NOMO-1 treated with DMSO at 0.1 percent for 48 hours (cell line): ENCODE measurements at regions not wholly inside any gene's neighbourhood (a gene's known extent, or its start where the extent isn't known, plus 50 kb on each side); places are given as distances from the start of the nearest gene placed in this dataset.

ENCODE experiments used
- DNase-seq: peaks from one replicate; lab custom pipeline; 2025; ENCODE audit not compliant: unreplicated experiment; lab: John Stamatoyannopoulos, UW

DNA sequence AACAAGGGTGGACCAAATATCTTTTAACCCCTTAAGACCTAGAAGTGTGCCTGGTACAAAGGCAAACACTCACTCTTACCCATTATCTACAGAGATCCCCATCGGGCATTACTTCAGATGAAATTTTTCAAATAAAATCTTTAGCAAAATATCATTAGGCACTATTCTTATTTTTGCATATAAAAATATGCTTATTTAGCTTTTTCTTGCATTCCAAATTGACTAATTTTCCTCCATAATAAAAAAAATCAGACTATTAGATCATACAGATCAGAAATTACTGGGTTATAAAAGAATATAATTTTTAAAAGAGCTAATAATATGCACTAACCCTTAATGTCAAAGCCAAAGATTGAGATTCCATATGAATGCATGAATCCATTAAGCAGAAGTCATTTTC lies 178.7 kb upstream of the SLC30A5 start:
- DNase-seq: no peak

DNA sequence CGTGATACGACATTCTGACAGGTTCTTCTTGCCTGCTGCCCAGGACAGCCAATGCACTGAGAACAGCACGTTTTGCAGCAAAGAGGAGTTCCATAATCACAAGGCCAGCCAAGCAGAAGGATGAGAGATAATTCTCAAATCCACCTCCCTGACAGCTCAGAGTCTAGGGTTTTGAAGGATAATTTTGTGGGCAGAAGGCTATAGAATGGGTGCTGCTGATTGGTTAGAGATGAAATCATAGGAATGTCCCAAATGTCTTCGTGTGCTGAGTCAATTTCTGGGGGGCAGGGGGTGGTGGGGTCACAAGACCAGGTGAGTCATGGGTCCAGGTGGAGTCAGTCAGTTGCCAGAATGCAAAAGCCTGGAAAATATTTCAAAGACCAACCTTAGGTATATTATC lies 175.5 kb upstream of the SLC30A5 start:
- DNase-seq: no peak

DNA sequence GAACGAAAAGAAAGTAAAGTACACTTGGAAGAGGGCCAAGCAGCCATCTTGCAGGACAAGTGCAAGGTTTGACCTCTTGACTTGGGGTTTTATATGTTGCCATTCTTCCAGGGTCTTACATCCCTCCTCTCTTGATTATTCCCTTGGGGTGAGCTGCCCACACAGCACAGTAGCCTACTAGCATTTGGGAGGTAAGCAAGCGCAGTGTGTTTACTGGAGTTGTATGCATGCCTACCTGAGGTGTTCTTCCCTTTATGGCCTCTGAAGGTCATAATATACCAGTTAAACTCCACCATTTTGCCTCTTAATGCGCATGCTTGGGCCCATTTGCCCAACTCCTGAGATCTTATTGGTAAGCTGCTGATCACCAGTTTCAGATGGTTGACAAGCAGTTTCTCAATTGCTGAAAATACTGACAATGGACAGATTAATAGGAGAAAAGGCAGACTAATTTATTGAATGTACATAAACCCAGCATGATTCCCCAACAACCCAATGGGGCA lies 173.8 kb upstream of the SLC30A5 start:
- DNase-seq: no peak

DNA sequence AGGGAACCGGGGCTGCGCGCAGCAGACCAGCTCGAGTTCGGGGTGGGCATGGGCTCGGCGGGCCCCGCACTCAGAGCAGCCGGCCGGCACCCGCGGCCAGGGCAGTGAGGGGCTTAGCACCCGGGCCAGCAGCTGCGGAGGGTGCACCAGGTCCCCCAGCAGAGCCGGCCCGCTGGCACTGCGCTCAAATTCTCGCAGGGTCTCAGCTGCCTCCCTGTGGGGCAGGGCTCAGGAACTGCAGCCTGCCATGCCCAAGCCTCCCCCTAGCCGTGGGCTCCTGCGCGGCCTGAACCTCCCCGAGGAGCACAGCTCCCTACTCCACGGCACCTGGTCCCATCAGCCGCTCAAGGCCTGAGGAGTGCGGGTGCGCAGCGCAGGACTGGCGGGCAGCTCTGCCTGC lies 172.9 kb upstream of the SLC30A5 start:
- DNase-seq: no peak

DNA sequence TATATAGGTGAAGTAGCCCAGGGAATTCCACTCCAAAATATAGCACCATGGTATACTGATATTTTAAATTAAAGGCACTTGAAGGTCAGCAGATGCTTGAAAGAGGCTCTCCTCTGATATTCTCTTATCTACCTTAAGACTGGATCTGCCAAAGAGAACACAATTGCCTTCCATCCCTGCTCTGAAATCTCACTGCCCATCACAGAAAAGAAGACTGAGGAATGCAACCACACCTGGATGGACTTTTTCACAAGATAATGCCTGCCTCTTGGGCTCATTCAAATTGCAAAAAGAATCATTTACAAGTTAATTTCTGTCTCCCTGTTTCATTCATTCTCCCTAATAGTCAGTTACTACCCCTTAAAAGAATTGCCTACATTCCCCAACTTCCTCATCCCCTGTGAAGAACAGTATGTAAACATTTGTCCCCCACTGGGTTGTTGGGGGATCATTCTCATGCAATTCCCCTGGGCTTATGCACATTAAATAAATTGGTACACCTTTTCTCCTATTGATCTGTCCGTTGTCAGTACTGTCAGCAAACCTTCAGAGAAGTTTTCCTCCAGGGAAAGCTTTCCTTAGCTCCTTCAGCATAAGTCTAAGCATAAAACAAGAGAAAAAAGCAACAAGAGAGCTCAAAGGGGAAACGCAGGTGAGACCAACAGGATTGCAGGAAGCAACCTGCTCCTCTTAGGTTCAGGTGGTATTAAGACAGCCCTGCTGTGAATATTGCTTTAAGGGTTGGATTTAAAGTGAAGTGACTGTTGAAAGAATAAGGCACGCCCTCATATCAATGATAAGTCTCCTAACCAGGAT lies 171.4 kb upstream of the SLC30A5 start:
- no peak for DNase-seq

DNA sequence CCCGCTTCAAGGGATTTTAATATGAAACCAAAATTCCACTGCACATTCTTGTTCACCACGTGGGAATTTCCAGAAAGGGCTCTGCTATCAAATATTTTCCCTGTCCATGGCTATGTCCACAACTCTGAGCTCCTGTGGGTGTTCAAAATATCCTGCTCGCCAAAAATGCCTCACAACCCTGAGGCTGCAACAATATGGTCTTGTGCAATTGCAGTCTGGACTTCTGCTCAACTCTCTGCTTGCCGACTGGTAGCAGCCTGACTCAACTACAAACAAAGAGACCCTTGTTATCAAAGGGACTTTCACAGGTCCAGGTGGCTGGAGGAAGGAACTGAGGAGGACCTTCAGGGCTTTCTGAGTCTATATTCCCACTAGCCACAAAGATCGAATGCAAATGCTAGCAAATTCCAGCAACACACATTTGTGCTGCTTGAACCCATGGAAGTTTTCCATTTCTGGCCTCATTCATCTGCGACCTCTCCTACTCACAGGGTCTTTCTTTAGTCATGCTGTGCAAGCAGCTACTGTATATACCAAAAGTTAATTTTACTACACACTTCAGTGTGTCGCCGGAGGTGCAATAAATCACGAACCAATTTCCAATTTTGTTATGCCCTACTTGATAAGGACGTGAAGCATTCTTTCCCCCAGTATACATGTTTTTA lies 169.2 kb upstream of the SLC30A5 start:
- DNase-seq: no peak

DNA sequence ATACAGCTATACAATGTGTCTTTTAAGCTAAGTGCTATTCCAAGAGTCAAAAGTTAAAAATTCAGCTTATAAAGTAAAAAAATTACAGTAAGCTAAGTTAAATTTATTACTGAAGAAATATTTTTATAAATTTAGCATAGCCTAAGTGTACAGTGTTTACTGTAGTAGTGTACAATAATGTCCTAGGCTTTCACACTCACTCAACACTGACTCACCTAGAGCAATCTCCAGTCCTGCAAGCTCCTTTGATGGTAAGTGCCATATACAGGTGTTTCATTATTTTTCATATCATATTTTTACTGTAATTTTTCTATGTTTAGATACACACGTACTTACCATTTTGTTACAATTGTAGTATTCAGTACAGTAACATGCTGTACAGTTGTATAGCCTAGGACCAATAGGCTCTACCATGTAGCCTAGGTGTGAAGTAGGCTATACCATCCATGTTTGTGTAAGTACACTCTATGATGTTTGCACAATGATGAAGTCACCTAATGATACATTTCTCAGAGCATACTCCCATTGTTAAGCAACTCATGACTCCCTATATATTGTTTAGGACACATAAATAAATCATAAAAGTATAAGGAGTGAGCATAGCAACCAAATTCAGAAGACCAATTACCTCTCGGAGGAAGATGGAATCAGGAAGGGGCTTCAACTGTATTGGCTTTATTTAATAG lies 165.1 kb upstream of the SLC30A5 start:
- no peak for DNase-seq

DNA sequence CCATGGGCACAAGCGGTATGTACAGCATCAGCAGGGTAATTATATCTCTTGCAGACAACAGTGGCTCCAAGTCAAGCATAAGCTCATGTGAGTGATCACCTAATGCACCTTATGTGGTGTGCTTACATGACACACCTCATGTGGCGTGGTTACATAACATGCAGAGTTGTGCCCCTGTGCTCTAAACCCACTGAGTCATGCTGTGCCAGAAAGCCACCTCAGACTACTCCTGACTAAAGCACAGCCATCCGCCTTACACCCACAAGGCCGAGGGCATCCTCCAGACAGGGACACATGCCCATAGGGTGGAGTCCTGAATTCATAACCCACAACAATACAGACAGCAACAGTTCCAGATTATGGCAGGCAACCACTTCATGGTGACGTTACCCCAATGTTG lies 163.7 kb upstream of the SLC30A5 start:
- no peak for DNase-seq

DNA sequence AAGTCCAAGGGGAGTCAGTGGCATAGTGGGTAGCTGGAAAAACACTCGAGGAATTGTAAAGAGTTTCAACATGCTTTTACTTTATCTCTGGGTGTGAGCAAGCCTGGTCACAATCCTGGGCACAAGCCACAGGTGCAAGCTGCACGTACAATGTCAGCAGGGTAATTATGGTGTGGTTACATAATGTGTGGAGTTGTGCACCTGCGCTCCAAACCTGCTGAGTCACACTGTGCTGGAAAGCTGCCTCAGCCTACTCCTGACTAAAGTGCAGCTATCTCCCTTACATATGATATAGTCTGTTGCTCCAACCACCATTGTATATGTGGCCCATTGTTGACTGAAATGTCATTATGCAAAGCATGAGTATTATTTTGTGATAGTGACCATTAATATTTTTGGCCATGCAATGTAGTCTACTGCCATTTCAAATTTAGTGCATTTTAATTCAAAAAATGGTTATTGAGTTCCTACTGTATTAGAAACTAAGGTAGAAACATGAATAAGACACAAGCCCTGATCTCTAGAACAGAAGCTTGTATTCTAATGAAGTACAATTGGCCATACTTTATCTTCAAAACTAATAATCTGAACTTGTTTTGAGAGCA lies 160.9 kb upstream of the SLC30A5 start:
- no peak for DNase-seq

DNA sequence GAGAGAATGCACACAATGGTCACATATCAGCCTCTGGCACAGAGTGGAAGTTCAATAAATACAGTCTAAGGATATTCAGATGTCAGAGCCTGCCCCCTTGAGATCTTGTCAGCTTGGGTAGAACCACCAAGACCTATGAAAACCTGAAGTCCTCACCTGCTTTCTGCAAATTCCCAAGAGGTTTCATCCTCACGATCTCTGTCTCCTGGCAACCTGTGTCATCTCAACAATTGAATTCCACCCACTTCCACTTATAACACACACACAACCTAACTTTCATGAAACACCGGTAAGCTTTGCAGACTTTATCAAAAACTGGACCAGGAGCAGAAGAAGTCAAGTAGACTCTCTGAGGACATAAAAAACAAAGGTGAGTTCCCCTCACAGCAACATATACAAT lies 151.6 kb upstream of the SLC30A5 start:
- no peak for DNase-seq

DNA sequence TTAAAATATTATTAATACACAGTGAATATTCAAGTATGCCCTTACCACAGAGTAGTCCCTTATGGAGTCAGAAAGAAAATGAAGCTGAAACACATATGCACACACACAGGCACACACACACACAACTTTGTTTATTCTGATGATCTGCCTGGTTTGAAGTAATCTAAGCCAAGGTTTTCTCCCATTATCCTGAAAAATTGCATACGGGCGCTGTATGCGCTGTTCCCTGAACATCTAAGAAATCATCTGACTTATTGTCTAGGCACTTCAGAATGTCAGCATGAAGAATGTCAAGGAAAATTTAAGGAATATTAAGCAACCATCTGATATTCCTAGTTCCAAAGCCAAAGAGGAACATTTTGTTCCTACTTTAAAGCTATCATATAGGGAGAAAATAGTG lies 147.1 kb upstream of the SLC30A5 start:
- no peak for DNase-seq

DNA sequence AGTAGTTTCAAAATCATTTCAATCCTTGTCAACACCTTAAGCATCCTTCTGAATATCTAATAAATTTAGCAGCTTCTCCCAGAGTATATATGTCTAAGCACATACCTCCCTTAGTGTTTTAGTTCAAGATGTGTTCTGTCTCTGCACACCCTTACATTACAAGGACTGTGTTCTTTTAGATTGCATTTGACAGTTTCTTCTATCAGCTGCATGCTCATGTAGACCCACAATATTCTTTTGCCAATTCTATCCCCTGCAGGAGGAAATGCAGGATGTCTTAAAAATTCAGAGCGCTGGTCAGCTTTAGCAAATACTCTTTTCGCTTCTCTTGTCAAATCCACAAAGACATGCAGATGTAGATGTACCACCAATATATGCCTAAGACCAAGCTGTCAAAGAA lies 145.8 kb upstream of the SLC30A5 start:
- no peak for DNase-seq

DNA sequence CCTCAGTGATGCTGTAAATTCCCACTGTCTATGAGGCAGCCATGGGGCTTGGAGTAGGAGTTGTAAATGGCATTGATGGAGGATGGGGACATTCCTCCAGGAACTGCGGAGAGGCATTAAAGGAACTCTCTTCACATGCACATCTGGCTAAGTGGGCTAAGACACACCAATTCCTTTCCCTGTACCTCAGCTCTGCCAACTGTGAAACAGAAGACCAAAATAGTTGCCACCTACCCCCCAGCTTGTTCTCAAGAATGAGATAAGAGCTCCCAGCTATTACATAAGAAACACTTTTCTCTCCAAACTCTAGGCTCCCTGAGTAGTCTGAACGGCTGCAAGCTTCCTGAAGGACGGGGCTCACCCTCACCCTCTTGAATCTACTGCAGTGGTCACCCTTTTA lies 144.6 kb upstream of the SLC30A5 start:
- DNase-seq: no peak

DNA sequence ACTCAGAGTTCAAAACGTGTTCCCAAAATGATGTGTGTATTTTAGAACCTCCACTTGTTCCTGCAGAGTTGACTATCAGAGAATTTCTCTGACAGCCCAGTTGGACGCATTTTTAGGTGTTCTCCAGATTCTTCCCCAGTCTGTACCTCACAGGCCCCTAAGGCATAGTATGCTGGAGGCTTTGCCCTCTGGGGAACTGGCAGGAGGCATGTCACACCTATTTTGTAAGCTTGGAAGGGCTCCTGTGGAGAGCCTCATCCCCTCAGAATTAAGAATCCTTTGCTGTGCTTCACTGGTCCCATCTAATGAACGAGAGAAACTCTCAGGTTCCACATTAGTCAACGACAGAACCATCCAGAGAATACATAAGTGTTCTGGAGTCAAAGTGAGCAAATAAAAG lies 144.1 kb upstream of the SLC30A5 start:
- DNase-seq: no peak

DNA sequence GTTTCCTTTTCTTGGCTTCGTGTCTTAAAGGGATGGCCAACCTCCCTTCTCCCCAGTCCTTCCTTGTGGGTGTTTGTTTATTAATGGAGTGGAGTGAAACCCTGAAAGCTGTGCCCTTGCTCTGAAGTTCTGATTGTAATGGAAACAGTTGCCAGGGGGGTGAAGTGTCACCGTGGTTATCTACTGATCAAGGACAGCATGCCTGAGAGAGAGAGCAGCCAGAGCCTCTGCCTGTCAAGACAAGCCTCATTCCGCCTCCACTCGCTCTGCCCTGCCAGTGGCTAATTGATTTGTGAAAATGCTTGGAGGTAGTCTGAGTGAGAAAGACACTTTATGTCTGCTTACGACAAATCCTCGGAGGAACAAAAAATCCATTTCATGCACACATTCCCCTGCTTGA lies 143.7 kb upstream of the SLC30A5 start:
- no peak for DNase-seq

DNA sequence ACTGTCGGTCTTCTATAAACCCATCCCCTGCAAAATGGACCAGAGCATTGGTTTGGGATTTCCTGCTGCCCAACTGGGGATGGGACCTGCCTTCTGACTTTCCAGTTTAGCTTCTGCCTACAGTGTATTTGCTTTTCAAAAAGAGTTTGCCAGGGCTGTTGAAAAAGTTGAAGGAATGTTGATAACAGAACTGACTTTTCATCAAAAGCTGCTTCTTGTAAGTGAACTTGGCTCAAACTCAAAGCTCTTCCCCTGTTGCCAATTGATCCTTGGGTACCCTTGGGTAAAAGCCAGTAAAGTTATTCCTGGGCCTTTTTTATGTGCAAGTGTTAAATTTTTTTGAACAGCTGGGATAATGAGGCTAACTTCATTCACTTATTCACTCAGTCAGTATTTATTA lies 142.9 kb upstream of the SLC30A5 start:
- no peak for DNase-seq

DNA sequence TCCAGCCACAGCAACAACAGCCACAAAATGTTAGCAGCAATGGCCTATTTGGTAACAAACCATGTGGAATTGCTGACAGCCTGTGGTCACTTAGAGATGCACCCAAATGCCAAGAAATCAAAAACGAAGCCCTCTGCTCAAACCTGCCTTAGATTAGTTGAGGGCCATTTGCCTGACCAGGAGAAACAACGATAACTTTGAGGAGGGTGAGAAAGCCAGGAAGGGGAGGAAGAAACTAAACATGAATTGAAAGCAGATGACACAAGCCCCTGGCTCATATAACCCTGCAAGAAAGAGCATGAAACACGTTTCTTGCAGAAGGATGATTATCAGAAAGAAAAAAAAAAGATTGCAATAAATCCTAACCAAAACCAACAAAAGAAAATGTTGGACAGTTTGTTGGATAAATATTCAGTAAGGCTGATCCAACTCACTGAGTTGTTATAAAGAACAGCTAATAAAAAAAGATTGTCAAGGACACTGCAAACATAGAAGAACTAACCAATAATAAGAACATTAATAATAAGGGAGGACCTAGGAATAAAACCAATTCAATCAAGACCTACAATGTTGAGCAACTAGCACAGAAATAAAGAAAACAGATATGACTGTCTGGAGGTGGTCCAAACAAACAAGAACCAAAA lies 140.5 kb upstream of the SLC30A5 start:
- DNase-seq: no peak

DNA sequence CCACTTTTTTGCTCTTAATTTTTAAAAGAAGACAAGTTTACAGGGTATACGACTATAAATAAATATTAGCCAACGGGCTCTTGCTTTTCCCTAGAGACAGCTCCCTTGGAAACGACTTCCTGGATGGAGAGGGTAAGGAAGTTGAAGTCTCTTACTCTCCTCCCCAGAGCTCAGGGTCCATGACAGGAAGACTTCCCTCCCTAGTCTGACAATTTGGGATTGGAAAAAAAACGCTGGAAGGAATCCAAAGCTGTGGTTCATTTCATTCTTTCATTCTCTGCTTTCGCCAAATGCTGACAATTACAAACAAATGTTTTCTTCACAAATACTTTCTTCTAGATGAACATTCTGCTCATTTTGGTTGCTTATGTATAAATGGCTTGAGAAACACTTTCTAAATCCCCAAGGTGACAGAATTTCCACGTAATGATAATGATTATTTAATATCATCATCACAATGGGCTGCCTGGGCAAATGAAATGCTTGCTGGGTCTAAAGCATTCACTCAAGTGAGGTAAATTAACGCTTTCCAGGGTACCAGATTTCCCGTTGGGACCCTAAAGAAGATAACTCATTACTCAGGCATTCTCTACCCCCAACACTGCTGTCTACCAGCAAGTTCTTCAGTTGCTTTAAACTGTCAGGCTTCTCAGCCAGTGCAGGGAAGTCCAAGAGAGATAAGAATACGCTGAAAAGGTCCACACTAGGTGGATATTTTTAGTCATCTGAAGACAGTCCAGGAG lies 139.8 kb upstream of the SLC30A5 start:
- no peak for DNase-seq

DNA sequence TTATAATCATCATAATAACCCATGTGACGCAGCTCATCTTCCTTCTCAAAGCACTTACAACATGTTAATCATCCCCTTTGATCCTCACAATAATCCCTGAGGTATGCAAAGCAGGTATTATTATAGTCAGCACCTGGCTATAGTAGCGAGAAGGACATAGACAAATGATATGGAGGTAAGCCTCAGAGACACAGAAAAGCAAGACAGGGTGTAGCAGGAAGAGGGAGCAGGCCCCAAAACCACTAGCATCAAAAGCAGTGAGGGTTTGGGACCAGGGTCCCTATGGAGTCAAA lies 139.2 kb upstream of the SLC30A5 start:
- no peak for DNase-seq

DNA sequence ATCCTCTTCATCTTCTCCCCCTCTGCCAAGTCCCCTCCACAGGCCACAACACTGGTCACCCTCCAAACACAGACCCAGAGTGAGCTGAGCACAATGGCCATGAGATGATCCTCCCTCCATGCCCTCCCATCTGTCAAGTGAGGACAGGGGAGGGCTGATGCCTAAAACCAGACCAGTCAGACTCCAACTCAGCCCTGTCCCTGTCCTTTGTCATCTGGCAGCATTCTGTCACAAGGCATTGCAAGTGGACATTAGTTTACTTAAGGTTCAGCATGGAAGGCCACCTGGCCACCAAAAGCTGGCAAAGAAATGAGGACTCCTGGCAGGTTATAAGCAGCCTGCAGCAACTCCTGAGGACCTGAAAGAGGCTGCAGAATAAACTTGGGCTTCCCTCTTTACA lies 136.2 kb upstream of the SLC30A5 start:
- no peak for DNase-seq

DNA sequence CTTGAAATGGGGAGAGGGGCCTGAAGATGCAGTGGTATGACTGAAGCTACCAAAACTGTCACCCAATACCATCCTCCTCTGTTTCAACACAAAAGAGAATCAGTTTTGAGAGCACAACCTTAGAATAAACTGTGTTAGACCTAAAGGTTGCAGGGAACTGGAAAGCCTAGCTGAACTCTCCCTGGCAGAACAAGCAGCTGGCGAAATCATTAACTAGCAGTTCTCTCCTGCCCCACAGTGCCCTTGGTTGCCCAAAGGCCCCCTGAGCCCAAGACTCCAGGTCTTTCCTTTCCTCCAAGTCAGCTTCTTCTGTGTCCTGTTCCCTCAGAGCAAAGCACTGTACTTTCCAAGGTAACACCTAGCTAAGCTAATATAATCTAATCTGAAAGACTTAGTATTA lies 135.4 kb upstream of the SLC30A5 start:
- DNase-seq: no peak
